ENCODE measurements at regions not wholly inside any gene's neighbourhood (a gene's known extent, or its start where the extent isn't known, plus 50 kb on each side); places are given as distances from the start of the nearest gene placed in this dataset.
"Not testable (repeated sequence)": the region's sequence is repeated elsewhere in the genome, so short reads cannot be mapped to it uniquely, and the experiment has no call there.

- in situ Hi-C loops (cut with HindIII; ENCODE audit: low pct_unique_long_range_greater_than_20kb, low sequenced_read_pairs) = no loop called here
- no peak for DNase-seq (ENCODE audit: low read depth)
These were observed 230.6 kb downstream of the FNDC1 start for GRCh38 chr6:159399751-159400221.

GRCh38 chr6:159398633-159399032 lies 229.4 kb downstream of the FNDC1 start:
- in situ Hi-C loops (cut with HindIII; ENCODE audit: low pct_unique_long_range_greater_than_20kb, low sequenced_read_pairs) = no loop called here
- no peak for DNase-seq (ENCODE audit: low read depth)

- no peak for DNase-seq (ENCODE audit: low read depth)
- in situ Hi-C loops (cut with HindIII; ENCODE audit: low pct_unique_long_range_greater_than_20kb, low sequenced_read_pairs) = no loop called here
These were observed 228.6 kb downstream of the FNDC1 start for GRCh38 chr6:159397753-159398152.

- no peak for DNase-seq (ENCODE audit: low read depth)
- in situ Hi-C loops (cut with HindIII; ENCODE audit: low pct_unique_long_range_greater_than_20kb, low sequenced_read_pairs) = no loop called here
These were observed 226.4 kb downstream of the FNDC1 start for GRCh38 chr6:159395609-159396008.

- DNase-seq (ENCODE audit: low read depth); in situ Hi-C loops (cut with HindIII; ENCODE audit: low pct_unique_long_range_greater_than_20kb, low sequenced_read_pairs): not testable (repeated sequence)
These were observed 223.5 kb downstream of the FNDC1 start for GRCh38 chr6:159392695-159393094.

GRCh38 chr6:159390381-159390780 lies 221.2 kb downstream of the FNDC1 start:
- DNase-seq (ENCODE audit: low read depth) = no peak
- in situ Hi-C loops (cut with HindIII; ENCODE audit: low pct_unique_long_range_greater_than_20kb, low sequenced_read_pairs) = no loop called here

- no peak for DNase-seq (ENCODE audit: low read depth)
- in situ Hi-C loops (cut with HindIII; ENCODE audit: low pct_unique_long_range_greater_than_20kb, low sequenced_read_pairs) = no loop called here
These were observed 220.5 kb downstream of the FNDC1 start for GRCh38 chr6:159389695-159390094.

- in situ Hi-C loops (cut with HindIII; ENCODE audit: low pct_unique_long_range_greater_than_20kb, low sequenced_read_pairs) = no loop called here
- no peak for DNase-seq (ENCODE audit: low read depth)
These were observed 210.9 kb downstream of the FNDC1 start for GRCh38 chr6:159380114-159380513.

GRCh38 chr6:159378411-159379328 lies 209.5 kb downstream of the FNDC1 start:
- no peak for DNase-seq (ENCODE audit: low read depth)
- in situ Hi-C loops (cut with HindIII; ENCODE audit: low pct_unique_long_range_greater_than_20kb, low sequenced_read_pairs) = no loop called here

- DNase-seq (ENCODE audit: low read depth) = no peak
- in situ Hi-C loops (cut with HindIII; ENCODE audit: low pct_unique_long_range_greater_than_20kb, low sequenced_read_pairs) = no loop called here
These were observed 207.4 kb downstream of the FNDC1 start for GRCh38 chr6:159376516-159377158.

- no peak for DNase-seq (ENCODE audit: low read depth)
- in situ Hi-C loops (cut with HindIII; ENCODE audit: low pct_unique_long_range_greater_than_20kb, low sequenced_read_pairs) = no loop called here
These were observed 205.8 kb downstream of the FNDC1 start for GRCh38 chr6:159375014-159375413.

GRCh38 chr6:159373670-159374069 lies 204.5 kb downstream of the FNDC1 start:
- in situ Hi-C loops (cut with HindIII; ENCODE audit: low pct_unique_long_range_greater_than_20kb, low sequenced_read_pairs) = no loop called here
- no peak for DNase-seq (ENCODE audit: low read depth)

GRCh38 chr6:159372333-159372732 lies 203.1 kb downstream of the FNDC1 start:
- in situ Hi-C loops (cut with HindIII; ENCODE audit: low pct_unique_long_range_greater_than_20kb, low sequenced_read_pairs) = no loop called here
- DNase-seq (ENCODE audit: low read depth) = no peak

- DNase-seq (ENCODE audit: low read depth) = no peak
- in situ Hi-C loops (cut with HindIII; ENCODE audit: low pct_unique_long_range_greater_than_20kb, low sequenced_read_pairs) = no loop called here
These were observed 191.1 kb downstream of the FNDC1 start for GRCh38 chr6:159360306-159360705.

GRCh38 chr6:159359581-159360297 lies 190.5 kb downstream of the FNDC1 start:
- no peak for DNase-seq (ENCODE audit: low read depth)
- in situ Hi-C loops (cut with HindIII; ENCODE audit: low pct_unique_long_range_greater_than_20kb, low sequenced_read_pairs) = no loop called here

GRCh38 chr6:159358562-159358961 lies 189.4 kb downstream of the FNDC1 start:
- in situ Hi-C loops (cut with HindIII; ENCODE audit: low pct_unique_long_range_greater_than_20kb, low sequenced_read_pairs) = no loop called here
- DNase-seq (ENCODE audit: low read depth) = no peak

GRCh38 chr6:159357211-159357915 lies 188.2 kb downstream of the FNDC1 start:
- in situ Hi-C loops (cut with HindIII; ENCODE audit: low pct_unique_long_range_greater_than_20kb, low sequenced_read_pairs) = no loop called here
- DNase-seq (ENCODE audit: low read depth) = no peak

- in situ Hi-C loops (cut with HindIII; ENCODE audit: low pct_unique_long_range_greater_than_20kb, low sequenced_read_pairs) = no loop called here
- no peak for DNase-seq (ENCODE audit: low read depth)
These were observed 184.0 kb downstream of the FNDC1 start for GRCh38 chr6:159353193-159353592.
